Keratinocyte (primary cell): ENCODE measurements at regions not wholly inside any gene's neighbourhood (a gene's known extent, or its start where the extent isn't known, plus 50 kb on each side); places are given as distances from the start of the nearest gene placed in this dataset.
A peak's percentile ranks its signal among the peaks of the same experiment; 100 is the strongest.

Source experiments
- CTCF ChIP-seq, 3 experiments: IDR thresholded peaks in 1 of 3; conservative IDR thresholded peaks in 1 of 3; optimal IDR thresholded peaks in 1 of 3; 2 replicates in 2 of 3; 3 replicates in 1 of 3; pipeline versions ENCODE3 to v1.5.1; 2011; ENCODE audit warnings: low read length in 3 of 3, mild to moderate bottlenecking in 3 of 3, moderate library complexity in 2 of 3, control low read depth in 1 of 3, inconsistent platforms in 1 of 3; ENCODE audit not compliant: insufficient read depth in 2 of 3; ENCODE audit errors: extremely low read depth in 1 of 3
- EZH2 ChIP-seq: IDR thresholded peaks from one replicate; pipeline ENCODE4 v1.6.1; 2012; ENCODE audit warnings: inconsistent platforms, mild to moderate bottlenecking, low read length, moderate library complexity

GRCh38 chr12:66036317-66036716 lies 94.2 kb downstream of the LLPH start:
- TF ChIP-seq CTCF (optimal IDR thresholded peaks at IDR 0.05 in 1 of 3, IDR thresholded peaks at IDR 0.05 in 1 of 3, conservative IDR thresholded peaks at IDR 0.05 in 1 of 3; ENCODE audit: extremely low read depth in 1 of 3, insufficient read depth in 2 of 3, low read length in 3 of 3) (peak in 1 of 3 experiments; percentile 10), EZH2 (no peak)
